H1 (cell line): ENCODE measurements at regions not wholly inside any gene's neighbourhood (a gene's known extent, or its start where the extent isn't known, plus 50 kb on each side); places are given as distances from the start of the nearest gene placed in this dataset.

Source experiments
- CTCF ChIA-PET: fragments of 300-600 bp; sonication (Branson Sonifier 250); formaldehyde crosslinking; loops from one replicate; lab custom pipeline; 2021; ENCODE audit not compliant: partially characterized antibody; lab: Charles Lee
- POLR2A ChIA-PET: fragments of 300-600 bp; sonication (Branson Sonifier 250); formaldehyde crosslinking; loops from one replicate; lab custom pipeline; 2021; ENCODE audit warnings: inconsistent platforms; ENCODE audit not compliant: partially characterized antibody; lab: Charles Lee
- DNase-seq, 2 experiments: peaks; one replicate each; pipeline versions ENCODE4 v3.0.0 to v3.0.0-alpha.2; 2010 to 2022; ENCODE audit warnings: low spot score in 2 of 2, low read depth in 1 of 2, mixed read lengths in 1 of 2
- FAIRE-seq: peaks from 2 replicates; lab custom pipeline; 2011; peaks lifted over from hg19 to GRCh38; lab: Jason Lieb, UNC
- H2AFZ ChIP-seq: 2 replicates; pipeline ENCODE4 v1.8.1; 2012; ENCODE audit warnings: low read length, inconsistent platforms
- H2AK5ac ChIP-seq: 2 replicates; pipeline ENCODE4 v1.6.1; 2013; ENCODE audit warnings: low read depth, low read length
- H2BK120ac ChIP-seq: replicated peaks from 2 replicates; pipeline ENCODE3; 2013; ENCODE audit warnings: low read depth, low read length, inconsistent platforms
- H2BK12ac ChIP-seq: 2 replicates; pipeline ENCODE4 v1.6.1; 2013; ENCODE audit warnings: low read depth, low read length
- H2BK15ac ChIP-seq: 2 replicates; pipeline ENCODE4 v1.6.1; 2013; ENCODE audit warnings: low read length
- H2BK20ac ChIP-seq: 2 replicates; pipeline ENCODE4 v1.6.1; 2013; ENCODE audit warnings: low read length
- H2BK5ac ChIP-seq: 2 replicates; pipeline ENCODE4 v1.6.1; 2013; ENCODE audit warnings: low read depth, low read length
- H3K14ac ChIP-seq: 2 replicates; pipeline ENCODE4 v1.6.1; 2013; ENCODE audit warnings: inconsistent platforms; ENCODE audit not compliant: insufficient read length
- H3K18ac ChIP-seq: 2 replicates; pipeline ENCODE4 v1.6.1; 2013; ENCODE audit warnings: low read length; ENCODE audit errors: extremely low read depth
- H3K23ac ChIP-seq: 2 replicates; pipeline ENCODE4 v1.6.1; 2013; ENCODE audit warnings: inconsistent platforms; ENCODE audit not compliant: insufficient read length
- H3K23me2 ChIP-seq: 2 replicates; pipeline ENCODE4 v1.6.1; 2013; ENCODE audit warnings: low read depth, low read length
- H3K27ac ChIP-seq: 2 replicates; pipeline ENCODE4 v1.6.1; 2011; ENCODE audit warnings: low read depth, low read length, inconsistent platforms
- H3K27me3 ChIP-seq, 4 experiments: replicated peaks in 1 of 4; 1 replicate in 1 of 4; 2 replicates in 3 of 4; pipeline versions ENCODE4 v1.6.1 to v1.8.1; 2011 to 2013; ENCODE audit warnings: low read length in 3 of 4, mild to moderate bottlenecking in 3 of 4, inconsistent platforms in 2 of 4, mixed read lengths in 2 of 4, moderate library complexity in 1 of 4; ENCODE audit not compliant: control insufficient read depth in 3 of 4, insufficient read depth in 3 of 4; ENCODE audit errors: extremely low read depth in 1 of 4
- H3K36me3 ChIP-seq, 4 experiments: 2 replicates each; pipeline versions ENCODE4 v1.6.1 to v1.8.1; 2011 to 2013; ENCODE audit warnings: mild to moderate bottlenecking in 4 of 4, low read length in 3 of 4, moderate library complexity in 2 of 4, control low read depth in 1 of 4, inconsistent platforms in 1 of 4; ENCODE audit not compliant: insufficient read depth in 4 of 4, control insufficient read depth in 2 of 4
- H3K4ac ChIP-seq: replicated peaks from 2 replicates; pipeline ENCODE3; 2013; ENCODE audit warnings: low read length, low read depth, mixed read lengths, inconsistent platforms; ENCODE audit not compliant: insufficient read length
- H3K4me1 ChIP-seq, 4 experiments: replicated peaks in 1 of 4; 1 replicate in 1 of 4; 2 replicates in 3 of 4; pipeline versions ENCODE4 v1.6.1 to v1.8.1; 2011 to 2013; ENCODE audit warnings: low read length in 3 of 4, inconsistent platforms in 2 of 4, mixed read lengths in 1 of 4; ENCODE audit not compliant: insufficient read depth in 4 of 4, control insufficient read depth in 3 of 4
- H3K4me2 ChIP-seq, 2 experiments: 2 replicates each; pipeline versions ENCODE4 v1.6.1 to v1.8.1; 2011 to 2013; ENCODE audit warnings: low read depth in 2 of 2, low read length in 2 of 2, control low read depth in 1 of 2, inconsistent platforms in 1 of 2, mild to moderate bottlenecking in 1 of 2; ENCODE audit not compliant: insufficient read depth in 1 of 2
- H3K4me3 ChIP-seq, 4 experiments: fragments of 200-600, 300-600 bp in 1 of 4; sonication (generic), shearing (Covaris generic), sonication (Bioruptor Twin) in 1 of 4; 2 replicates each; pipeline versions ENCODE4 v1.5.1 to v1.8.1; 2011 to 2016; ENCODE audit warnings: low read length in 4 of 4, low read depth in 3 of 4, control low read depth in 2 of 4, inconsistent platforms in 2 of 4, mild to moderate bottlenecking in 2 of 4, mixed read lengths in 1 of 4, moderate library complexity in 1 of 4; ENCODE audit not compliant: insufficient read depth in 2 of 4; ENCODE audit errors: extremely low read depth in 1 of 4
- H3K56ac ChIP-seq: replicated peaks from 2 replicates; pipeline ENCODE3; 2013; ENCODE audit warnings: low read depth, mild to moderate bottlenecking, mixed read lengths, low read length, inconsistent platforms; ENCODE audit not compliant: insufficient read length
- H3K79me1 ChIP-seq: 2 replicates; pipeline ENCODE4 v1.6.1; 2013; ENCODE audit warnings: low read depth, low read length, control low read depth
- H3K79me2 ChIP-seq, 2 experiments: 2 replicates each; pipeline versions ENCODE4 v1.6.1 to v1.8.1; 2012 to 2013; ENCODE audit warnings: low read length in 2 of 2, mild to moderate bottlenecking in 2 of 2, inconsistent platforms in 1 of 2; ENCODE audit not compliant: insufficient read depth in 2 of 2, control insufficient read depth in 1 of 2
- H3K9ac ChIP-seq, 4 experiments: replicated peaks in 1 of 4; 1 replicate in 1 of 4; 2 replicates in 3 of 4; pipeline versions ENCODE4 v1.6.1 to v1.8.1; 2011 to 2013; ENCODE audit warnings: low read depth in 3 of 4, low read length in 3 of 4, control low read depth in 2 of 4, mild to moderate bottlenecking in 2 of 4, moderate library complexity in 2 of 4, inconsistent platforms in 1 of 4; ENCODE audit errors: extremely low read depth in 1 of 4
- H3K9me3 ChIP-seq, 2 experiments: 2 replicates each; pipeline versions ENCODE4 v1.6.1 to v1.8.1; 2012 to 2013; ENCODE audit warnings: mild to moderate bottlenecking in 2 of 2, moderate library complexity in 2 of 2, control low read depth in 1 of 2, inconsistent platforms in 1 of 2, low read depth in 1 of 2, low read length in 1 of 2, mixed read lengths in 1 of 2; ENCODE audit not compliant: insufficient read depth in 2 of 2
- H4K20me1 ChIP-seq, 2 experiments: replicated peaks in 1 of 2; 2 replicates each; pipeline versions ENCODE3 to v1.8.1; 2011 to 2013; ENCODE audit warnings: inconsistent platforms in 2 of 2, low read length in 2 of 2, mild to moderate bottlenecking in 1 of 2; ENCODE audit not compliant: insufficient read depth in 2 of 2, control insufficient read depth in 1 of 2
- H4K5ac ChIP-seq: 2 replicates; pipeline ENCODE4 v1.6.1; 2013; ENCODE audit warnings: low read length, low read depth, mixed read lengths, inconsistent platforms; ENCODE audit not compliant: insufficient read length
- H4K8ac ChIP-seq: 2 replicates; pipeline ENCODE4 v1.8.0; 2013; ENCODE audit warnings: mild to moderate bottlenecking, moderate library complexity, low read length, inconsistent platforms; ENCODE audit not compliant: insufficient read depth; ENCODE audit errors: extremely low read depth
- H4K91ac ChIP-seq: replicated peaks from 2 replicates; pipeline ENCODE3; 2013; ENCODE audit warnings: low read length, mixed read lengths, inconsistent platforms; ENCODE audit not compliant: insufficient read length
- WGBS, 2 experiments: shearing (Covaris generic) in 1 of 2; methylation state at CpG; one replicate each; pipeline versions ENCODE4 v1.1.6 to v1.1.7; 2013 to 2015; ENCODE audit warnings: low lambda C conversion rate in 2 of 2, mixed read lengths in 2 of 2, inconsistent platforms in 1 of 2, low coverage in 1 of 2, missing lambda C conversion rate in 1 of 2; ENCODE audit not compliant: insufficient replicate concordance in 2 of 2, insufficient coverage in 1 of 2, insufficient read length in 1 of 2; ENCODE audit errors: extremely low coverage in 1 of 2, missing lambda C conversion rate in 1 of 2; 5-methylcytosine and 5-hydroxymethylcytosine counted together

- H3K27ac ChIP-seq = no peak overlapping the region
- WGBS, 2 experiments = 90% methylated on average over 4 of the region's 4 CpGs; no CpG with 5 or more reads in 1 of the 2 experiments
- no peak overlapping the region for H3K14ac ChIP-seq
- no peaks in the 10 kb centered on the region for H4K20me1 ChIP-seq
- H2BK15ac ChIP-seq = no peak overlapping the region
- no peak overlapping the region for H3K56ac ChIP-seq
- H3K4me3 ChIP-seq = no peak overlapping the region
- H3K79me1 ChIP-seq = no peaks in the 10 kb centered on the region
- no peaks in the 10 kb centered on the region; the same call in 1 of the 2 replicates for H3K23me2 ChIP-seq
- no peak overlapping the region for H3K18ac ChIP-seq
- H2BK20ac ChIP-seq = no peak overlapping the region
- no peaks in the 10 kb centered on the region for H3K27me3 ChIP-seq
- no peak overlapping the region for H2BK120ac ChIP-seq
- FAIRE-seq (no peak), DNase-seq (no peak)
- ChIA-PET CTCF (interaction anchor here (1.4 kb wide), 1 partner anchor 17 kb away, joined by 3 read pairs; no protein-coding TSS in a partner anchor), POLR2A (interaction anchor here (0.9 kb wide), 1 partner anchor 12 kb away, joined by 3 read pairs; no protein-coding TSS in a partner anchor)
- no peak overlapping the region for H2AK5ac ChIP-seq
- H2BK12ac ChIP-seq = no peak overlapping the region
- no peak overlapping the region for H4K5ac ChIP-seq
- no peak overlapping the region for H2AFZ ChIP-seq
- no peak overlapping the region for H3K9ac ChIP-seq
- H3K4me2 ChIP-seq = no peak overlapping the region
- H4K8ac ChIP-seq = no peak overlapping the region
- no peaks in the 10 kb centered on the region for H3K36me3 ChIP-seq
- H2BK5ac ChIP-seq = no peak overlapping the region
- no peak overlapping the region for H4K91ac ChIP-seq
- no peak overlapping the region for H3K4ac ChIP-seq
- no peaks in the 10 kb centered on the region for H3K79me2 ChIP-seq
- H3K23ac ChIP-seq = no peak overlapping the region
- 0 out of 7 replicates have a peak, but pooled peaks cover 0 to 2% (median 0%) of the 10 kb centered on the region in 4 experiments for H3K4me1 ChIP-seq
- H3K9me3 ChIP-seq = peaks cover 7 to 22% of the 10 kb centered on the region in 2 experiments; a peak in 3 of 4 replicates
Measured at GRCh38 chr10:64358907-64359306, 837.7 kb downstream of the REEP3 start.
